OCI-LY1 (cell line): ENCODE measurements at regions not wholly inside any gene's neighbourhood (a gene's known extent, or its start where the extent isn't known, plus 50 kb on each side); places are given as distances from the start of the nearest gene placed in this dataset.

Source experiments
- CTCF ChIP-seq: fragments of 200-600 bp; sonication (generic), shearing (Covaris generic); IDR thresholded peaks from 2 replicates; pipeline ENCODE4 v1.5.1; 2017; ENCODE audit warnings: mild to moderate bottlenecking, antibody characterized with exemption, low read length, moderate library complexity, mixed read lengths
- EZH2 ChIP-seq: fragments of 200-600 bp; sonication (generic), shearing (Covaris generic); IDR thresholded peaks from 2 replicates; pipeline ENCODE4 v1.8.0; 2017; ENCODE audit warnings: borderline replicate concordance, mixed run types, mild to moderate bottlenecking, antibody characterized with exemption, low read length, moderate library complexity, mixed read lengths

GRCh38 chr4:156346959-156347385, 393.3 kb upstream of the CTSO start:
- no peak for TF ChIP-seq CTCF
- no peak for TF ChIP-seq EZH2
